H7 (cell line): ENCODE measurements at regions not wholly inside any gene's neighbourhood (a gene's known extent, or its start where the extent isn't known, plus 50 kb on each side); places are given as distances from the start of the nearest gene placed in this dataset.
A peak's percentile ranks its signal among the peaks of the same experiment; 100 is the strongest.

Experiments used
- DNase-seq: peaks from one replicate; pipeline ENCODE4 v3.0.0; 2012
- H3K27me3 ChIP-seq: 2 replicates; pipeline ENCODE4 v1.6.0; 2011; ENCODE audit warnings: mild to moderate bottlenecking, low read length; ENCODE audit not compliant: control insufficient read depth, insufficient read depth
- H3K36me3 ChIP-seq: replicated peaks from 2 replicates; pipeline ENCODE4 v1.5.1; 2011; ENCODE audit warnings: low read length; ENCODE audit not compliant: control insufficient read depth, insufficient read depth
- H3K4me3 ChIP-seq: 2 replicates; pipeline ENCODE4 v1.5.1; 2011; ENCODE audit warnings: low read depth, mild to moderate bottlenecking, control low read depth, low read length, moderate library complexity; ENCODE audit not compliant: insufficient read depth

DNA sequence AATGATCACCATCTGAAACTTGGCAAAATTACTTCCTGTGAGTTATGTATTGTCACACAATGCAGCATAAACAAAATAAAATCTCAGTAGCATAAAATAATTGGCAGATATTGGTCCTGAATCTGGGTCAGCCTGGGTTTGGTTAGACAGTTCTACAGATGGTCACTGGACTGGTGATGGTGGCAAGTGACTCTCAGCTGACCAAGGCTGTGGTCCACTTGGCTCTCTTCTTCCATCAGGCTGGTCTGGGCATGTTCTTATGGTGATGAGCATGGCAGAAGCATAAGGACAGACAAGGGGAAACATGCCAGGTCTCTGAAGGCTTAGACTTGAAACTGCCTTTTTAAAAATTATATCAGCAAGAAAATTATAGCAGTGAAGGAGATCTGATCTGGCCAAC lies 1205.0 kb upstream of the EPHA6 start:
- DNase-seq: no peak
- Histone ChIP-seq H3K36me3 (no peaks in the 10 kb centered on the region), H3K4me3 (no peak overlapping the region), H3K27me3 (no peaks in the 10 kb centered on the region)

DNA sequence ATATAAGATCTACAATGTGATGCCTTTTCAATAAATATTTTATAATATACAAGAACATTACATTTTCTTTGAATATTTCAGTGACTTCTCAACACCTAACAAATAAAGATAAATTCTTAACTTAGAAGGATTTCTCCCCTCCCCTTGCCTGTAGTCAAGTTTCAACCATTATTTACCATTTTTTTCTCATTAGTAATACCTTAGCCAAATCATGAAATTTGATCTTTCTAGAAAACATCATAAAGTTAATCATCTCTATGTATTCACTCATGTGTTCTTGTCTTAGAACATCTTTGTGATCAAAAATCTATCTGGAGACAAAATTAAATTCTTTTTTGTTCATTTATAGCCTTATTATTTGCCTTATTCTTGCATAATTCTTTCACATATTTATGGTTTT lies 1201.8 kb upstream of the EPHA6 start:
- H3K27me3 ChIP-seq: no peaks in the 10 kb centered on the region
- no peak overlapping the region for H3K4me3 ChIP-seq
- H3K36me3 ChIP-seq: no peaks in the 10 kb centered on the region
- no peak for DNase-seq

DNA sequence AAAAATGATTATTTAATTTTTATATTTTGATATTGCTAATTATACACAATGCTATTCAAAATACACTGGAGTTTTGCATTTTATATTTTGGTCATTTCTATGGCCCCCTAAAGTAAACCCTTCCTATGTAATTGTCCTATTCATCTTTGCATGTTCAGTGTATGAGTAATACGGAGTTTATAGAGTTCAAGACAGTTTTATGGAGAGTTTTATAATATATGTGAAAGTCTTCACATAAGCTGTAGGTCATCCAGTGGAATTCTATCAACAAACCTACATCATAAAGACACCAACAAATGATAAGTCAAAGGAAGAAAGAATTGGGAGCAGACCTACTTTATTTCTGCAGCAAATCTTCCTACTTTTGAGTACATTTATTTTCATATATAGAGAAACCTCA lies 1200.4 kb upstream of the EPHA6 start:
- DNase-seq: no peak
- no peaks in the 10 kb centered on the region for H3K36me3 ChIP-seq
- H3K4me3 ChIP-seq: no peak overlapping the region
- H3K27me3 ChIP-seq: no peaks in the 10 kb centered on the region

DNA sequence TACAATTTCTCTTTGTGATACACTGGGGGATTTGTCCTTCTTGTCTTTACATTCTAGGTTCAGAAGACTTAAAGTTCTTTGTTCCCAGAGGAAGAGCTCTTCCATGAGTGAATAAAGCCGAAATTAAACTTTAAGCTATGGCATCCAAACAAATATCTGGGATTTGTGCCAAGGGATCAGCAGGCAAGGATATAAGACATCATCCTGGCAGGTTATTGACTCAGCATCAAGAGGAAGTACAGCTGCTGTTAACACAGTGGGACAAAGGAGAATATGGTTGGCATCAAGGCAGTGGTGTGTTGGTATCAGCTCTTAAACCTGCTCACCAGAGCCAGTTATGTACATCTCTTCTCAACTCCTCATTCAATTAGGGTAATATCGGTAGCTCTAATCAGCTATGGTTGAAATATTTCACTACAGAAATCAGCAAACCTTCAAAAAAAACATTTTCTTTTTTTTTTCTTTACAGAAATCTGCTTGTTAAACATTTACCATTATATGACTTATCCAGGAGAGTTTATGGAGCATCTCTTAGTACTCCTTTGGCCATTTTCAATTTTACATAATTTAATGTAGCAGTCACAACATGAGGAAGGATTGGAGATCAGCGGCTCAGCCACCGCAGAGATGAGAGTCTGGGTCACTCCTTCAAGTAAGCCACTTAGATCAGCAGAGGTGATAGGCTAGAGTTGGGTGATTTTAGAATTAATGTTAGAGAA lies 1198.6 kb upstream of the EPHA6 start:
- H3K27me3 ChIP-seq: no peaks in the 10 kb centered on the region
- H3K4me3 ChIP-seq: no peak overlapping the region
- H3K36me3 ChIP-seq: no peaks in the 10 kb centered on the region
- no peak for DNase-seq

DNA sequence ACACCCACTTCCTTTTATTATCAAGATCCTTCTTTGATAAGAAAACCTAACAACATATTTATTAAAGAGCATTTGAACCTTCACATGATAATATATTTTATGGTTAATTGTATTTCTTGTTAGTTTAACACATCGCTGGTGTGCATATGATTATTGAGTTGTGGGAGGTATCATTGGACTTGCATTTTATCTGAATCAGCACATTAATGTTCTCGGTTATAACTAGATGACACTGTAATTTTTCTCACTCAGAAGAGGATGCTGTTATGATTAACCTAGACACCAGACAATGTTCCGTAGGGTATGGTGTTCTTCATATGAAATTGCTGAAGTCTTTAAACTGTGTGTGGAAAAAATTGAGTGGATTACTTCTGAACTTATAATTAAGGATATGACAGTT lies 1188.3 kb upstream of the EPHA6 start:
- Histone ChIP-seq H3K4me3 (no peak overlapping the region), H3K36me3 (no peaks in the 10 kb centered on the region), H3K27me3 (no peaks in the 10 kb centered on the region)
- no peak for DNase-seq

DNA sequence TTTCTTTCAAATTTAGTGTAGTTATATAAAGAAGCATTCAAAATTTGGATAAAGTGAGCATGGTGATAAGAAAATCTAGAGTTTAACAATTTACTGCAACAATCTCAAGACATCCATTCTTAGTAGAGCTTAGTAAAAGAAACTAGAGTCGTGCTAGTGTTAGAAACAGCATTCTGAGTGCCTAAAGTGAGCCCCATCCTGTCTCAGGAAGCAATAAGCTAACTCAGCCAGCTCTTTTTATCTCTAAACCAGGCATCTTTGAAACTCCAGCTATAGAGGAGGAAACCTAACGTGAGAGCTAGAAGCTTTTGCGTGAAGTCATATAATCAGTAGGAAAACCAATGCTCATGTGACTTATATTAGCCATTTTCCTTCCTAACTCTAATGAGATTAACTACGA lies 1187.1 kb upstream of the EPHA6 start:
- no peaks in the 10 kb centered on the region for H3K36me3 ChIP-seq
- H3K27me3 ChIP-seq: no peaks in the 10 kb centered on the region
- no peak for DNase-seq
- no peak overlapping the region for H3K4me3 ChIP-seq

DNA sequence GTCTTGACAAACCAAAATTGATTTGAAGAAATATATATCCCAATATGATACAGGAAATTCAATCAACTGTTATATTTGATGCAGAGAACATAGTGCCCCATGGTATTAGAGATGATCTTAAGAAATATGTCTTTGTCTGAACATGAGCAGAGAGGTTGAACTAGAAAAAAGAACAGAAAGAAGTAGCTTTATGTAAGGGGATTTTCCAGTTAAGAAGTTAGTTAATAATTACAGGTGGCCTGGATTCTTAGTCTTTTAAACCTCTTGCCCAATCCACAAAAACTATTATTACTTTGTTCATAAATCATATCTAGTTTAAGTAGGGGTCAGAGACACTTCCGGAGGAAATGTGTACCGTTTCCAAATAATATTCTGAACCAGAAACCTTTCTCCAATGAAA lies 1186.7 kb upstream of the EPHA6 start:
- Histone ChIP-seq H3K27me3 (no peaks in the 10 kb centered on the region), H3K4me3 (no peak overlapping the region), H3K36me3 (no peaks in the 10 kb centered on the region)
- DNase-seq: no peak

DNA sequence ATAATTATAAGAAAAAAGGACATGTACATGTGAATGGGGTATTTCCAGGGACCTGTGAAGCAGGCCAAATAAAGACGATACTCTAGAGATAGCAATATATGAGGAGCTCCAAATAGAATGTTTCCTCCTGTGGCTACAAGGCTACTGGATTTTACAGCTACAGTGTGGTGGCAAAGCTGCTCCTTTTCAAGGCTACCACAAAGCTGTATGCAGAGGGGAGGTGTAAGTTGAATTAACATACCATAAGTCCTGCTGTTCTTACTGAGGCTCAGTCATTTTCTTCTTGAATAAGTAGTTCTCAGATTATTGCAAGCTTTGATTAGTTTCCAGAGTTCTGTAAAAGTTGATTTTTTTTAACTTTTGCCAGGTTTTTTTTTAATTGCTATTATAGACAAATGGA lies 1184.6 kb upstream of the EPHA6 start:
- no peaks in the 10 kb centered on the region for H3K36me3 ChIP-seq
- DNase-seq: peak; percentile 13
- no peaks in the 10 kb centered on the region for H3K27me3 ChIP-seq
- no peak overlapping the region for H3K4me3 ChIP-seq

DNA sequence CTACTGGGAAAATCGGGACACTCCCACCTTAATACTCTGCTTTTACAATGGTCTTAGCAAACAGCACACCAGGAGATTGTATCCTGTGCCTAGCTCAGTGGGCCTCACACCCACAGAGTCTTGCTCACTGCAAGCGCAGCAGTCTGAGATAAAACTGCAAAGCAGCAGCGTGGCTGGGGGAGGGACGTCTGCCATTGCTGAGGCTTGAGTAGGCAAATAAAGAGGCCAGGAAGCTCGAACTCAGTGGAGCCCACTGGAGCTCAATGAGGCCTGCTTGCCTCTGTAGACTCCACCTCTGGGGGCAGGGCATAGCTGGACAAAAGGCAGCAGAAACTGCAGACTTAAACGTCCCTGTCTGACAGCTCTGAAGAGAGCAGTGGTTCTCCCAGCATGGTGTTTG lies 1169.1 kb upstream of the EPHA6 start:
- H3K4me3 ChIP-seq: no peak overlapping the region
- H3K36me3 ChIP-seq: no peaks in the 10 kb centered on the region
- no peaks in the 10 kb centered on the region for H3K27me3 ChIP-seq
- DNase-seq: no peak

DNA sequence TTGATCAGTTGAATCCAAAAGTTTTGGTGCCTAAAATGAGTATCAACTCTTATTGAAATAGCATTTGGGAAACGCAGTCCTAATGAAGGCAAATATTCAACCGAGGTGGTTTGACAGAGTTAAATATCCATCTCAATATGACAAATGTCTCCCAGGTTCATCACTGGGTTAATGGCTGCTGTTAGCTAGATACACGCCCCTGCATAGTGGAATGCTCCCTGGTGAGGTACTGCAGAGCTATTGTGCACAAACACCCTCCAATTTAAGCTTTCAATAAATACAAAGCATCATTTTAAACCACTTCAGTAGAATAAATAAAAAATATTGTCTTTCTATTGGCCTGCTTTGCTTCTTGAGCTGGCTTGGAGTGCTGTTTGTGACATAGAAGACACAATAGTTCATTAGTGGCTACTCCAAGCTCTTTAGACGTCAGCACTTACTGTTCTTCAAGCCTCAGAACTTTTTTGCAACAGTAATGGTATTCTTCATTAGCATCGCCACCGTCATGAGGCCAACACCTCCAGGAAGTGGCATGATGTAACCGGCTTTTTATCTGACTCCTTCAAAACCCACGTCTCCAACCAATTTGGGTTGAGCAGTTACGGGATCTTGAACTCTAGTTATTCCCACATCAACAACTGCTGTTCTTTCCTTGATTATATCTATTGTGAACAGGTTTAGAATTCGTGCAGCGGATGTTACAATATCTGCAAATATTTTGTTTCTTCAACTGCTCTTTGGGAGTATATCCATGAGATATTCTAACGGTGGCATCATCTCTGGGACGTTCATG lies 1159.6 kb upstream of the EPHA6 start:
- Histone ChIP-seq H3K36me3 (no peaks in the 10 kb centered on the region), H3K27me3 (no peaks in the 10 kb centered on the region), H3K4me3 (no peak overlapping the region)
- DNase-seq: no peak

DNA sequence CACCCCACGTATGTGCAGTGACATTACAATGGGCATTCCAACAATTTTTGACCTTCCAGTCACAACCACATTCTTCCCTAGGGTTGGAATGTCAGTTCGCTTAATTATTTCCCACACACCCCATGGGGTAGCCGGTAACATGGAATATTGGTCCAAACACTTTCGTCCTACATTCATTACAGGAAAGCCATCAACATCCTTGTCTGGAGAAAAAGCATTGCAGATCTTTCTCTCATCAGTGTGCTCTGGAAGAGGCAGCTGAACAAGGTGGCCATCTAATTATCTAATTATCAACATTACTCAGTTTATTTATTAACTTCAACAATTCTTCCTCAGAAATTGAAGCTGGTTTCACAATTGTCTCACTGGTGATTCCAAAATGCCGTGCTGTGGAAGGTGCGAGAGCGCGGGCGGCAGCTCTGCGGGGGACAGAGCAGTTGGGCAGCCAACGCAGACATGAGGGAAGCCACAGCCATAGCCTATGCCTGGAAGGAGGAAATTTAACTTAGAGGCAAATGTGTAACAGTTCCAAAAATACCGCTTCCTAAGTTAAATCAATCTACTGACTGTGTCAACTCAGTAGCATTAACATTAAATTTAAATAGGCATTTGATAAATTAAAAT lies 1158.9 kb upstream of the EPHA6 start:
- Histone ChIP-seq H3K4me3 (no peak overlapping the region), H3K27me3 (no peaks in the 10 kb centered on the region), H3K36me3 (no peaks in the 10 kb centered on the region)
- DNase-seq: no peak

DNA sequence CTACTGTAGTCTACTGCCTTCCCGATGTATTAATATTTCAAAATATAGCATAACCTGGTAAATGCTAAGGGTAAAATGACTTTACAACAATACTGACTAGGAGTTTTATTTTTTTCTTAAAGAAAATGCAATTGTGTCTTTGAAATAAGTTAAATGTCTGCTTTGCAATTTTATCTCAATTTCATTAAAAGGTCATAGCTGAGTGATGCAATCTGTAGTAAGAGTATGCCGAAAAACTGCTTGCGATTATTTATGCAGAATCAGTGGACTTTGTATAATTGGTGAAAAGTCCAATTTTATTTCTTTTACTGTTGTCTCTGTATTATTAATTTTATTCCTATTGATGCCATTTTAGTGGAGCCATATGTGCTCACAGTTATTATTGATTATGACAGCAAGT lies 1143.6 kb upstream of the EPHA6 start:
- DNase-seq: no peak
- Histone ChIP-seq H3K4me3 (no peak overlapping the region), H3K36me3 (no peaks in the 10 kb centered on the region), H3K27me3 (no peaks in the 10 kb centered on the region)

DNA sequence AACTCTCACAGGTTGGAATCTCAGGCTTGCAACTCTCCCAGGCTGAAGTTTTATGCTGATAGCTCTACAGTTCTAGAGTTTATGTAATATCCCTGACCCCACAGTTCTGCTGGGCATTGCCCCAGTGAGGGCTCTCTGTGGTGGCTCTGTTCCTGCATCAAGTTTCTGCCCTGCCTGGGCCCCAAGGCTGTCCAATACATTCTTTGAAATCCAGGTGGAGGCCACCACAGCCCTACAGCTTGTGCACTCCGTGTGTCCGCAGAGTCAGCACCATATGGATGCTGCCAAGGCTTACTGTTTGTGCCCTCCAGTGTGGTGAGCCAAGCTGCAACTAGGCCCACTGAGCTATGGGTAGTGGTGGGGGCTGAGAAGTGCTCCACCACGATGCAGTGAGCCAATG lies 1141.2 kb upstream of the EPHA6 start:
- DNase-seq: no peak
- H3K36me3 ChIP-seq: no peaks in the 10 kb centered on the region
- no peak overlapping the region for H3K4me3 ChIP-seq
- no peaks in the 10 kb centered on the region for H3K27me3 ChIP-seq

DNA sequence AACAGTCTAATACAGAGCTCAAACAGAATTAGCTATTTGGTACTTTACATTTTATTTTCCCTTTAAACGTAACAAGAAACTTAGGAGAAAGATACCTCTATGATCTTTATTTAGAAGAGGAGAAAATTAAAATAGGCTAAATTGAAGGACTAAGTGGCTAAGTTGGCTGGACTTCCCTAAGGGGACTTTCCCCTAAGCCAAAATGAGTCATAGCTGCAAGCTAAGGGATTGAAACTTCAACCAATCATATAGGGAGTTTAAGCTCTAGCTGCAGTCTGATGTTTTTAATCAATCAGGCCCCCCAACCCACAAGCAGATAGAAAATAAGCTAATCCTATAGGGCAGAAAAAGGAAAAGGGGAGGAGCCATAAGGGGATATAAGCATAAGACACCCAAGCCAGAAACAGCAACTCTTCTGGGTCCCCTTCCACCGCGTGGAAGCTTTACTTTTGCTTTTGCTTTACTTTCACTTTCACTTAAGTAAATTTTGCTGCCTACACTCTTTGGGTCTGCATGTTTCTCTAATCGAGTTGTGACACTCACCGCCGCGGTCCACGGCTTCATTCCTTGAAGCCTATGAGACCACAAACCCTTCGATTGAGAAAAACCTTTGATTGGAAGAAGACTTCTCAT lies 1108.5 kb upstream of the EPHA6 start:
- no peak overlapping the region for H3K4me3 ChIP-seq
- no peaks in the 10 kb centered on the region for H3K27me3 ChIP-seq
- no peaks in the 10 kb centered on the region for H3K36me3 ChIP-seq
- no peak for DNase-seq

DNA sequence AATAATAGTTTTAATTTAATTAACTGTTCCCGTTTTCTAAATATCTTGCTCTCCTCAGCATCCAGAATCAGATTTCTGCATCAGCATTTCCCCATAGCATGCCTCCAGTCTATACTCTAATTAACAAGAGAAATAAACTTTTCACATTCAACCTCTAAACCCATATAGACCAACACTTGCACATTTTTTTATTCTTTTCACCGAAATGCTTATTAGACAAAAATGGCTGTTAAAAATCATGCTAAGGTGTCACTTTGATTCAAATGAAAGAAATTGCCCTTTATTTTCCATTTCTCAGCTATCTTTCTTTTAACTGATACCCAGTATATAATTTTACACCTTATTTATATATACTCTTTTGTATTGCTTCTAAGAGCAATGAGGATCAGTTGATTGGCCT lies 1107.1 kb upstream of the EPHA6 start:
- Histone ChIP-seq H3K36me3 (no peaks in the 10 kb centered on the region), H3K4me3 (no peak overlapping the region), H3K27me3 (no peaks in the 10 kb centered on the region)
- no peak for DNase-seq
